Endothelial cell of umbilical vein (primary cell): ENCODE measurements at regions not wholly inside any gene's neighbourhood (a gene's known extent, or its start where the extent isn't known, plus 50 kb on each side); places are given as distances from the start of the nearest gene placed in this dataset.

ENCODE experiments used
- CTCF ChIP-seq, 2 donors: IDR thresholded peaks; 1 replicate in 1 of 2; 2 replicates in 1 of 2; pipeline ENCODE4 v1.5.1; 2011; ENCODE audit warnings: low read length in 2 of 2, mild to moderate bottlenecking in 2 of 2, moderate library complexity in 2 of 2, control low read depth in 1 of 2, inconsistent platforms in 1 of 2, low read depth in 1 of 2; ENCODE audit not compliant: insufficient read depth in 1 of 2; ENCODE audit errors: extremely low read depth in 1 of 2
- EZH2 ChIP-seq: IDR thresholded peaks from 2 replicates; pipeline ENCODE4 v1.6.1; 2012; ENCODE audit warnings: borderline replicate concordance, low read depth, mild to moderate bottlenecking, moderate library complexity, low read length, inconsistent platforms; ENCODE audit not compliant: severe bottlenecking
- FOS ChIP-seq: IDR thresholded peaks from 2 replicates; pipeline ENCODE4 v1.6.1; 2011; ENCODE audit warnings: mild to moderate bottlenecking, low read length, moderate library complexity, borderline replicate concordance; ENCODE audit not compliant: insufficient read depth
- JUN ChIP-seq: IDR thresholded peaks from 2 replicates; pipeline ENCODE4 v1.6.1; 2011; ENCODE audit warnings: borderline replicate concordance, low read depth; ENCODE audit not compliant: insufficient read length, insufficient read depth
- MAX ChIP-seq: IDR thresholded peaks from 2 replicates; pipeline ENCODE4 v1.6.1; 2011; ENCODE audit not compliant: insufficient read depth, insufficient read length
- MYC ChIP-seq: IDR thresholded peaks from one replicate; pipeline ENCODE4 v1.6.1; 2011; ENCODE audit warnings: mild to moderate bottlenecking, low read depth, low read length
- POLR2A ChIP-seq: IDR thresholded peaks from 2 replicates; pipeline ENCODE4 v1.6.1; 2012; ENCODE audit warnings: low read depth, mild to moderate bottlenecking, control low read depth, low read length
- POLR2AphosphoS5 ChIP-seq: IDR thresholded peaks from 2 replicates; pipeline ENCODE4 v1.6.1; 2012; ENCODE audit warnings: low read depth, mild to moderate bottlenecking, control low read depth, low read length, moderate library complexity; ENCODE audit not compliant: insufficient read depth

- TF ChIP-seq POLR2A = no peak
- TF ChIP-seq CTCF (IDR thresholded peaks at IDR 0.05; ENCODE audit: extremely low read depth in 1 of 2, insufficient read depth in 1 of 2, low read depth in 1 of 2, low read length in 2 of 2) = no peak
- no peak for TF ChIP-seq MAX
- TF ChIP-seq FOS = no peak
- no peak for TF ChIP-seq POLR2AphosphoS5
- TF ChIP-seq MYC = no peak
- no peak for TF ChIP-seq EZH2
- TF ChIP-seq JUN = no peak
These were observed 128.5 kb downstream of the LRRC70 start for GRCh38 chr5:62707131-62707530.
